NCI-H2107 treated with DMSO at 0.1 percent for 48 hours (cell line): ENCODE measurements at regions not wholly inside any gene's neighbourhood (a gene's known extent, or its start where the extent isn't known, plus 50 kb on each side); places are given as distances from the start of the nearest gene placed in this dataset.

ENCODE experiments used
- DNase-seq: peaks from one replicate; lab custom pipeline; 2025; ENCODE audit not compliant: unreplicated experiment; lab: John Stamatoyannopoulos, UW

GRCh38 chr11:115921986-115922385 lies 417.8 kb upstream of the CADM1 start:
- no peak for DNase-seq

GRCh38 chr11:115921540-115921939 lies 417.3 kb upstream of the CADM1 start:
- DNase-seq: no peak

- no peak for DNase-seq
These were observed 416.7 kb upstream of the CADM1 start for GRCh38 chr11:115920841-115921480.

- DNase-seq: no peak
These were observed 415.9 kb upstream of the CADM1 start for GRCh38 chr11:115920092-115920461.

- DNase-seq: no peak
These were observed 415.3 kb upstream of the CADM1 start for GRCh38 chr11:115919341-115920091.

GRCh38 chr11:115918576-115918975 lies 414.4 kb upstream of the CADM1 start:
- DNase-seq: no peak

- DNase-seq: peak; percentile 46
These were observed 412.4 kb upstream of the CADM1 start for GRCh38 chr11:115916608-115917007.

- DNase-seq: peak; percentile 55
These were observed 408.3 kb upstream of the CADM1 start for GRCh38 chr11:115912484-115912945.

GRCh38 chr11:115911613-115912346 lies 407.6 kb upstream of the CADM1 start:
- DNase-seq: peak; percentile 87

- DNase-seq: no peak
These were observed 406.2 kb upstream of the CADM1 start for GRCh38 chr11:115910379-115910778.

- DNase-seq: no peak
These were observed 402.0 kb upstream of the CADM1 start for GRCh38 chr11:115906171-115906570.

GRCh38 chr11:115905341-115906000 lies 401.3 kb upstream of the CADM1 start:
- no peak for DNase-seq

- no peak for DNase-seq
These were observed 399.0 kb upstream of the CADM1 start for GRCh38 chr11:115903179-115903578.

- no peak for DNase-seq
These were observed 396.9 kb upstream of the CADM1 start for GRCh38 chr11:115901069-115901468.

- no peak for DNase-seq
These were observed 395.9 kb upstream of the CADM1 start for GRCh38 chr11:115900111-115900510.

- DNase-seq: no peak
These were observed 393.5 kb upstream of the CADM1 start for GRCh38 chr11:115897707-115898106.

GRCh38 chr11:115896084-115896483 lies 391.9 kb upstream of the CADM1 start:
- no peak for DNase-seq

- DNase-seq: no peak
These were observed 391.4 kb upstream of the CADM1 start for GRCh38 chr11:115895594-115895993.

GRCh38 chr11:115894176-115894575 lies 390.0 kb upstream of the CADM1 start:
- DNase-seq: no peak

GRCh38 chr11:115893461-115894099 lies 389.4 kb upstream of the CADM1 start:
- no peak for DNase-seq

- no peak for DNase-seq
These were observed 387.8 kb upstream of the CADM1 start for GRCh38 chr11:115892016-115892415.
